ENCODE measurements at regions not wholly inside any gene's neighbourhood (a gene's known extent, or its start where the extent isn't known, plus 50 kb on each side); places are given as distances from the start of the nearest gene placed in this dataset.

GRCh38 chr4:66443008-66443407 lies 772.7 kb upstream of the EPHA5 start:
- TF ChIP-seq CTCF (IDR thresholded peaks at IDR 0.05; ENCODE audit: low read length) (no peak), EZH2phosphoT487 (IDR thresholded peaks at IDR 0.05; ENCODE audit: low read length) (no peak)

All from MM.1S (cell line).